NCI-H345 (cell line): ENCODE measurements at regions not wholly inside any gene's neighbourhood (a gene's known extent, or its start where the extent isn't known, plus 50 kb on each side); places are given as distances from the start of the nearest gene placed in this dataset.
A peak's percentile ranks its signal among the peaks of the same experiment; 100 is the strongest.

Source experiments
- DNase-seq: peaks from one replicate; lab custom pipeline; 2025; lab: John Stamatoyannopoulos, UW

- no peak for DNase-seq
Observed at GRCh38 chr17:33778505-33779233, 476.4 kb upstream of the CCL2 start.

DNA sequence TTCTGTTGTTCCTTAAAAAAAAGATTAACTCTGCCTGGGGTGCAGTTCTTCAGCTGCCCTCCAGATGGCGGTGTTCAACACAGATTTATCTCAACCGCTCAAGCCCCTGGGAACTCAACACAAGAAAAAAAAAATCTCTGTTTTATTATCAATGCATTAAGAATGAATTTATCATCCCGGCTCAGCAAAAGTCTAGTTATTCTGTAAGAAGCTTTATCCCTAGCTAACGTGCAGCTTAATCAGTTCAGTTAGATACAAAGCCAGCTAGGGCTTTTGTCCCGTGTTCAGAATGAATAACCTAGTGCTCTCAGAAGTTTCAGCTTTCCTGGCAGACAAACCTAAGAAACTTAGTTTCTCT, 475.9 kb upstream of the CCL2 start:
- DNase-seq = peak; percentile 45

DNA sequence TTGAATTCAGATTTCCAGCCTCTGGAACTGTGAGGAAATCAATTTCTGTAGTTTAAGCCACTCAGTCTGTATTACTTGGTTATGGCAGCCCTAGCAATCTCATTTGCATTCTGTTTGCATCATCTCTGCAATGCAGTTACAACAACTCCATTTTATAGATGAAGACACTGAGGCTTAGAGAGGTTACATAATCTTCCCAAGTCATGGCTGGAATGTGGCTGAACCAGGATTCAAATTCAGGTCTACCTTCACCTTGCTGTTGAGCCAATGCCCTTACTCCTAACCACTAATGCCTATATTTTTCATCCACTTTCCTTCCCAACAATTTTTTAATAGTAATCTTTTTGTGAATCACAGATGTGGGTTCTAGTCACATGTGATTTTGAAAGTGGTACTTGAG, 469.8 kb upstream of the CCL2 start:
- DNase-seq = no peak

- no peak for DNase-seq
Observed at GRCh38 chr17:33786478-33786877, 468.6 kb upstream of the CCL2 start.

DNA sequence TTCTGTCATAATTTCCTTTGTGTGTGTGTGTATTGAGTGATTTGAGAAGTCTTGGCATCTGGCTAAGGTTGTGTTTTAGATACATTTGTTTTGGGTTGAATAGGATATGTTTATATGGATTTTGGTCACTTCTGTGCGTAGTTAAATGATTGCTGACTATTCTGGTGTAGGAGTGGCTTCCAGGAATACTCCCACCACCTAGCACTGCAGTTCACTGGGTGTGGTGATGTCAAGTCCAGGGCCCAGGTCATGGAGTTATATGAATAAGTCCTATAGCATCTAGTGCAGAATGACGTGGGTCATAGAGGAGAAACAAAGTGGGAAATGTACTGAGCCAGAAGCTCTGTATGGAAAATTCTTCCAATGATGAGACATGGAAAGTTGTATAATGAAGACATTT, 465.4 kb upstream of the CCL2 start:
- no peak for DNase-seq

GRCh38 chr17:33797181-33797580, 457.9 kb upstream of the CCL2 start:
- no peak for DNase-seq

DNA sequence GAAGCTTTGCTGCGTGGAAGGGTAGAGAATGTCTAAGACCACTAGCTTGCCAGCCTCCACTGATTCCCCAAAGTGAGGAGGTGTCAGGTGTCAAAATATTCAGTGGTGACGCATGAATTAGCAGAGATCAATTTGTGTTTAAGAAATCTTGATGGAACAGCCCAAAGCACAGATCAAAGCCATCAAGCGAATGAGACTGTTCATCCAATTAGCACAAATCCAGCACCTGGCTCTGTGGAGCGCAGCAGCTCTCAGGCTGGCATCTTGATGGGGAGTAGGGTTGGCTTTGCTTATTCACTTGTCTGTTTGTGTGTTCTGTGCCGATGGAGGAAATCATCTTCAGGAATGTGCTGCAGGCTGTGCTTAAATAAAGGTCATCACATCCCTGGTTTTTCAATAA, 456.8 kb upstream of the CCL2 start:
- no peak for DNase-seq

- no peak for DNase-seq
Observed at GRCh38 chr17:33802349-33803198, 452.5 kb upstream of the CCL2 start.

DNA sequence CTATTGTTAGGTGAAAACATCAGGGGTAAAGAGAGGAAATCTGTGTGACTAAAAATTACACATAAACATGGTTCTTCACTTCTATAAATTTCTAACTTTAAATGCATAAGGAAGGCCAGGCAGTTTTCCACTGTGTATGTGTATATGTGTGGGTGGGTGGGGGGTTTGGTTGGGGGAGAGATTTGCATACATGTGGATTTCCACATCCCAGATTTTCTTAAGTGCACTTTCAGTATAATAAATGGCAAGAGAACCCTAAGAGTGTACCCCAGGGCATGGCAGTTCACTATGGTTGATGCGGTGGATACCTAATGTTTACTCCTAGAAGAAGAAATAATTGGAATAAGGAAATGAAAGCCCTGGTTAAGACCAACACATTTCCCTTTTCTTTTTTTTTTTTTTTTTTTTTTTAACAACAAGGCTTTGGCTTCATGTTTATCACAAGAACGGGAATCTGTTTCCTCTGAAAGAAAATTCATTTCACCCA, 451.8 kb upstream of the CCL2 start:
- no peak for DNase-seq

DNA sequence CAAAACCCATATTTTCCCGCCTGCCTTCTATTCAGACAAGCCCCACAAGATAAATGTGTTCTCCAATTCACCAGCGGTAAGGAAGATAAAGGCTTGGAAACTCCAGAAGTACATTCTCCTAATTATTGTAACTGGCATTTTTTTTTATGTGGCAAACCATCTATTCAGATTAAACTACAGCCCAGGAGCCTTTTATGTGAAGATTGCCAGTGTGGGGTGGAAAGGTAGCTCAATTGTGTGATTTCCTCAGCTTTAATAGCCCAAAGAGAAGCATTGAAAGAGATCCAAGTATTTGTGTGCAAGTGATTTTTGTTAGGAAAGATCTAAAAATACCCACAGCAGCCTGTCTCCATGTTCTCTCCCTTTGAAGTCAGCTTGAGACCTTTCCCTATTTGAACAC, 451.4 kb upstream of the CCL2 start:
- DNase-seq = no peak

DNA sequence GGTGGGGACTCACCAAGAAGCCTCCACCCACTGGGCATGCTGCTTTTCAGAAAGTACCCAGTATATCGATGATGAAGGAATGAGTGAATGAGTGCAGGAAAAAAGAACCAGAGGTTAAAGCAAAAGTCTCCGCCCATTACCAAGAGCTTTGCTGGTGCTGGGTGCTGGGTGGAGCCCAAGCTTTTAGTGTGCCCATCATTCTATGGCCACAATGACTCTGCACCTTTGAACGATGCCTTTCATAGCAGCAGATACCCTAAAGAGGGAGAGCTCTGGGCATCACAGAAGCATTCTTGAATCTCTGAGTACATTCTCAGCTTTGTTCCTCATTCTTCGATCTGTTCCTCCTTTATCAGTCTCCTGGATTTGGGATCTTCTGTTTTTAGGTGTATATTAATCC, 450.7 kb upstream of the CCL2 start:
- DNase-seq = no peak

GRCh38 chr17:33806631-33807030, 448.5 kb upstream of the CCL2 start:
- no peak for DNase-seq

GRCh38 chr17:33809748-33810147, 445.3 kb upstream of the CCL2 start:
- no peak for DNase-seq

DNA sequence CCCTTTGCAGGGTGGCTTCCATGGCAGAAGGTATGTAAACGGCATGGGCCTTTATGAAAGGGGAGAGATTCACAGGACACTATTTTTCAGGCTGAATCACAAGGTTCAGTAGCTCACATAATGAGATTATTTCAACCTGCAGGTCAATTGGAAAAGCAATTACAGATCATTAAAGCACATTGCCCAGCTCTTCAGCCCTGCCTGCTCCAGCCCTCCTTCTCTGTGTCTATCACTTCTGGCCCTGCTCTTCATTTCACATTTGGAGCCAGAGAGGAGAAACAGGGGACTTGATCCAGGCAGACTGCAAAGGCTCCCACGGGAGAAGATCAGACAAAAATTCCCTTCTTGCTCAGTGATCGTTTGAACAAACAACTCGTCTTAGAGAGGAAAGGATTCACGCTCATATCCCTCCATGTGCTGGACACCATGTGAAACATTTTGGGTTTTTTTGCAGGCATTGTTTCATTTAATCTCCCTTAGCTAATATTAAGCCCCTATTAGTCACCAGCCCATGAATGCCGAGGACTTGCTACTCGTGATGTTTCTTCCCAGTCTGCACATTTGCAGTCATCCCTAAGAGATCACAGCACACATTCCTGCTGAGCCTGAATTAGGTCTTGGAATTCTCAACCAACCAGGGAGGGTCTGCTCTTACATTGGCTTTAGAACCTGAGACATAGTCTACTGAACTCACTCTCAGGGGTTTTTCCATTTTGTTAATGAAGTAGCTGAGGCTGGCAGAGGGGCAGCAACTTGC, 443.9 kb upstream of the CCL2 start:
- DNase-seq = no peak

GRCh38 chr17:33811984-33812577, 443.0 kb upstream of the CCL2 start:
- no peak for DNase-seq

- no peak for DNase-seq
Observed at GRCh38 chr17:33814852-33815251, 440.2 kb upstream of the CCL2 start.

- DNase-seq = no peak
Observed at GRCh38 chr17:33816036-33816435, 439.0 kb upstream of the CCL2 start.

DNA sequence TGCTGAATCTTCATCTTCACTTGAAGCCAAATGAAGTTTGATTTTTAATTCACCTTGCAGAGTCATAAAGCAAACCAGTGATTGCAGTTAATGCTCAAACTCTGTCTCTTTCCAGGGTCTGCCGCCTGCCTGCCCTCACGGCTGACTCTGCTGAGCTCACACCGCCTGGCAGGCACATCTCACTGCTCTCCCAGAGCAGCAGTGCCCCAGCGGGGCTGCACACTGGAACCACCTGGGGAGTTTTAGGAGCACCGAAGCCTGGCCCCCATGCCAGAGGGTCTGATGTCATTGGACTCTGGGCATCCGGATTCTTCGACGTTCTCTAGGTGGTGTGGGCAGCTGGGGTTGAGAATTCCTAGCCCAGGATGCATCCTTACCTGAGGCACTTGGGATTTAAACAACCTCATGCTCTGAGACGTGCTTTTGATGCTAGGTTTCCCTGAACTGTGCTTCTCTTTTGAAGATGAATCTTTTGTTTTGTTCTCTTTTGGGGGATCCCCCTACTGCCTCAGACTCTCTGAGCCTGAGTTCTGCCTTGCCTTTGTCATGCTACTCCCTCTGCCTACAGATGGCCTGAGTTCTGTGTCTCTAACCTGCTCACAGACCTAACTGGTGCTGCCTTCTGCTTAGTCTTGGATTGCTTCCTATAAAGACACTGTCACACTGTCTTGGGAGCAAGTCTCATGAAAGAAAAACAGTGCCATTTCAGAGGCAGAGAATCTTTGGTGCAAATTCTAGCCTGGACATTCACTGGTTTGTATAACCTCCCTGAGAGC, 438.1 kb upstream of the CCL2 start:
- DNase-seq = no peak

GRCh38 chr17:33819539-33819938, 435.5 kb upstream of the CCL2 start:
- no peak for DNase-seq

DNA sequence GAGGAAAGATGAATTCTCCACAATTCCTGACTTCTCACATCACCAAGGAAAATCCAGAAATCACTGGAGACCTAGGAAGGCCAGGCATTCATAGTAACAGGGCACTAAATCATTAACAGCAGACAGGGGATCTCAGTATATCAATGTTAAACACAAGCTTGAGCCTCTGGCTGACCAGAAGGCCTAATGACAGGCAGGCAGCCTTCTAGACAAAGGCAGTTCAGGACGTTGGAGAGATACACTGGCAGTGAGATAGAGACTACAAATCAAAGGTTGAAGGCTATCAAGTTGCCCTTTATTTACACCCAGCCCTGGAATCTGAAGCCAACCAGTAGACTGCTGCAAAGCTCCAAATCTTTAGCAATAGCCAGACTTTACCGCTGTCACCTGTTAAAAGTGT, 422.8 kb upstream of the CCL2 start:
- DNase-seq = no peak

- peak; percentile 10 for DNase-seq
Observed at GRCh38 chr17:33837281-33837680, 417.8 kb upstream of the CCL2 start.

- DNase-seq = no peak
Observed at GRCh38 chr17:33838281-33838680, 416.8 kb upstream of the CCL2 start.
